SK-N-MC (cell line): ENCODE measurements at regions not wholly inside any gene's neighbourhood (a gene's known extent, or its start where the extent isn't known, plus 50 kb on each side); places are given as distances from the start of the nearest gene placed in this dataset.

Experiments used
- DNase-seq: peaks from one replicate; pipeline ENCODE4 v3.0.0-alpha.2; 2011; ENCODE audit warnings: low read depth, low spot score
- H3K27ac ChIP-seq: fragments of 200-600 bp; sonication (generic); 2 replicates; pipeline ENCODE4 v1.5.1; 2016; ENCODE audit warnings: mixed run types
- H3K36me3 ChIP-seq: fragments of 200-600 bp; sonication (generic); 2 replicates; pipeline ENCODE4 v1.6.1; 2017; ENCODE audit warnings: antibody characterized with exemption, low read length, mixed read lengths; ENCODE audit not compliant: insufficient read depth
- H3K4me3 ChIP-seq: fragments of 200-600 bp; sonication (generic); 2 replicates; pipeline ENCODE4 v1.5.1; 2016
- H3K9ac ChIP-seq: fragments of 200-600 bp; sonication (generic); 2 replicates; pipeline ENCODE4 v1.8.0; 2017; ENCODE audit warnings: mixed run types, mixed read lengths; ENCODE audit not compliant: insufficient read length
- H3K9me3 ChIP-seq: fragments of 200-600 bp; sonication (generic); 2 replicates; pipeline ENCODE4 v1.6.1; 2017; ENCODE audit warnings: low read depth, mild to moderate bottlenecking, antibody characterized with exemption, low read length, moderate library complexity, mixed read lengths
- EZH2 ChIP-seq: fragments of 200-600 bp; sonication (generic); IDR thresholded peaks from one replicate; pipeline ENCODE4 v1.6.1; 2017; ENCODE audit warnings: antibody characterized with exemption
- FOXP2 ChIP-seq: optimal IDR thresholded peaks from 2 replicates; pipeline ENCODE3; 2011; ENCODE audit warnings: mild to moderate bottlenecking, moderate library complexity; ENCODE audit not compliant: insufficient read depth; ENCODE audit errors: extremely low read length, control extremely low read depth
- POLR2AphosphoS5 ChIP-seq: IDR thresholded peaks from 2 replicates; pipeline ENCODE4 v1.6.1; 2012; ENCODE audit warnings: mild to moderate bottlenecking, low read depth, low read length, borderline replicate concordance

- Histone ChIP-seq H3K4me3 (no peak overlapping the region), H3K27ac (no peak overlapping the region), H3K9me3 (no peaks in the 10 kb centered on the region), H3K36me3 (no peaks in the 10 kb centered on the region), H3K9ac (no peak overlapping the region)
- DNase-seq: no peak
- TF ChIP-seq FOXP2 (no peak), POLR2AphosphoS5 (no peak), EZH2 (no peak)
These were observed 148.5 kb downstream of the GDAP2 start for GRCh38 chr1:117780687-117781475.

GRCh38 chr1:117782056-117782455 is 147.4 kb downstream of the GDAP2 start:
- no peak for TF ChIP-seq EZH2
- TF ChIP-seq FOXP2: no peak
- no peak for TF ChIP-seq POLR2AphosphoS5
- no peak overlapping the region for H3K27ac ChIP-seq
- H3K9me3 ChIP-seq: no peaks in the 10 kb centered on the region
- H3K4me3 ChIP-seq: no peak overlapping the region
- no peak overlapping the region for H3K9ac ChIP-seq
- H3K36me3 ChIP-seq: no peaks in the 10 kb centered on the region
- no peak for DNase-seq

GRCh38 chr1:117783606-117784396 is 145.6 kb downstream of the GDAP2 start:
- TF ChIP-seq EZH2: no peak
- TF ChIP-seq FOXP2: no peak

GRCh38 chr1:117788014-117788413 is 141.4 kb downstream of the GDAP2 start:
- Histone ChIP-seq H3K4me3 (no peak overlapping the region), H3K36me3 (no peaks in the 10 kb centered on the region), H3K9ac (no peak overlapping the region), H3K9me3 (no peaks in the 10 kb centered on the region), H3K27ac (no peak overlapping the region)
- no peak for TF ChIP-seq EZH2
- no peak for TF ChIP-seq POLR2AphosphoS5
- no peak for TF ChIP-seq FOXP2
- no peak for DNase-seq

More at GRCh38 chr1:117783606-117784396, 145.6 kb downstream of the GDAP2 start:
- Histone ChIP-seq H3K4me3 (no peak overlapping the region), H3K36me3 (no peaks in the 10 kb centered on the region), H3K9ac (no peak overlapping the region), H3K9me3 (no peaks in the 10 kb centered on the region), H3K27ac (no peak overlapping the region)
- DNase-seq: no peak

GRCh38 chr1:117793413-117793812 is 136.0 kb downstream of the GDAP2 start:
- Histone ChIP-seq H3K9me3 (no peaks in the 10 kb centered on the region), H3K9ac (no peak overlapping the region), H3K27ac (no peak overlapping the region), H3K4me3 (no peak overlapping the region), H3K36me3 (no peaks in the 10 kb centered on the region)
- no peak for DNase-seq
- TF ChIP-seq FOXP2: no peak
- TF ChIP-seq EZH2: no peak
- no peak for TF ChIP-seq POLR2AphosphoS5

- DNase-seq: no peak
- TF ChIP-seq FOXP2 (no peak), EZH2 (no peak), POLR2AphosphoS5 (no peak)
- H3K36me3 ChIP-seq: no peaks in the 10 kb centered on the region
- no peak overlapping the region for H3K27ac ChIP-seq
- no peaks in the 10 kb centered on the region for H3K9me3 ChIP-seq
- H3K4me3 ChIP-seq: no peak overlapping the region
- no peak overlapping the region for H3K9ac ChIP-seq
These were observed 135.3 kb downstream of the GDAP2 start for GRCh38 chr1:117794073-117794472.

- H3K27ac ChIP-seq: no peak overlapping the region
- TF ChIP-seq FOXP2 (no peak), POLR2AphosphoS5 (no peak), EZH2 (no peak)
These were observed 134.2 kb downstream of the GDAP2 start for GRCh38 chr1:117795190-117795589.

GRCh38 chr1:117795792-117796191 is 133.6 kb downstream of the GDAP2 start:
- H3K36me3 ChIP-seq: no peaks in the 10 kb centered on the region
- H3K9me3 ChIP-seq: no peaks in the 10 kb centered on the region
- H3K27ac ChIP-seq: no peak overlapping the region
- no peak overlapping the region for H3K9ac ChIP-seq
- DNase-seq: no peak
- H3K4me3 ChIP-seq: no peak overlapping the region
- no peak for TF ChIP-seq POLR2AphosphoS5

More at GRCh38 chr1:117795190-117795589, 134.2 kb downstream of the GDAP2 start:
- DNase-seq: no peak
- H3K36me3 ChIP-seq: no peaks in the 10 kb centered on the region
- H3K4me3 ChIP-seq: no peak overlapping the region
- no peak overlapping the region for H3K9ac ChIP-seq
- no peaks in the 10 kb centered on the region for H3K9me3 ChIP-seq

- Histone ChIP-seq H3K9ac (no peak overlapping the region), H3K36me3 (no peaks in the 10 kb centered on the region), H3K4me3 (no peak overlapping the region), H3K27ac (no peak overlapping the region), H3K9me3 (no peaks in the 10 kb centered on the region)
- TF ChIP-seq FOXP2: no peak
- no peak for TF ChIP-seq EZH2
- no peak for DNase-seq
These were observed 133.2 kb downstream of the GDAP2 start for GRCh38 chr1:117796226-117796625.
